Testis (tissue), 2 donors: ENCODE measurements at regions not wholly inside any gene's neighbourhood (a gene's known extent, or its start where the extent isn't known, plus 50 kb on each side); places are given as distances from the start of the nearest gene placed in this dataset.
"Not testable (repeated sequence)": the region's sequence is repeated elsewhere in the genome, so short reads cannot be mapped to it uniquely, and the experiment has no call there.

ENCODE experiments used
- DNase-seq: peaks from one replicate; pipeline ENCODE4 v3.0.0-alpha.2; 2019
- H3K27ac ChIP-seq, 2 donors: fragments of 200-600 bp; sonication (generic); one replicate each; pipeline ENCODE4 v1.5.1; 2019
- H3K27me3 ChIP-seq: fragments of 200-600 bp; sonication (generic); one replicate; pipeline ENCODE4 v1.5.1; 2019
- H3K36me3 ChIP-seq: fragments of 200-600 bp; sonication (generic); one replicate; pipeline ENCODE4 v1.5.1; 2017; ENCODE audit warnings: low read depth; ENCODE audit errors: missing control alignments
- H3K4me1 ChIP-seq: fragments of 200-600 bp; sonication (generic); one replicate; pipeline ENCODE4 v1.5.1; 2019
- H3K4me3 ChIP-seq, 2 donors: fragments of 200-600 bp; sonication (generic); one replicate each; pipeline ENCODE4 v1.5.1; 2017 to 2019
- H3K9me3 ChIP-seq: fragments of 200-600 bp; sonication (generic); one replicate; pipeline ENCODE4 v1.5.1; 2017
- POLR2A ChIP-seq: fragments of 450-650 bp; IDR thresholded peaks from one replicate; pipeline ENCODE4 v1.6.1; 2017; ENCODE audit warnings: antibody characterized with exemption, mild to moderate bottlenecking, moderate library complexity
- WGBS, 2 donors: methylation state at CpG; one replicate each; pipeline ENCODE4 v1.1.5; 2018; 5-methylcytosine and 5-hydroxymethylcytosine counted together
- intact Hi-C: fragments of 100-400 bp; cut with DNase I; formaldehyde crosslinking; loops from one replicate; pipeline ENCODE4 v1.15.1; 2023; ENCODE audit warnings: low total_unique reads
- TF ChIP-seq, protein P1 (sequence below), 3 experiments: fragments of 450-650 bp in 2 of 3; fragments of 200-600 bp in 1 of 3; sonication (generic) in 1 of 3; IDR thresholded peaks; one replicate each; pipeline ENCODE4 v1.5.1; 2016 to 2019; ENCODE audit warnings: antibody characterized with exemption in 3 of 3, mild to moderate bottlenecking in 2 of 3, moderate library complexity in 1 of 3

DNA sequence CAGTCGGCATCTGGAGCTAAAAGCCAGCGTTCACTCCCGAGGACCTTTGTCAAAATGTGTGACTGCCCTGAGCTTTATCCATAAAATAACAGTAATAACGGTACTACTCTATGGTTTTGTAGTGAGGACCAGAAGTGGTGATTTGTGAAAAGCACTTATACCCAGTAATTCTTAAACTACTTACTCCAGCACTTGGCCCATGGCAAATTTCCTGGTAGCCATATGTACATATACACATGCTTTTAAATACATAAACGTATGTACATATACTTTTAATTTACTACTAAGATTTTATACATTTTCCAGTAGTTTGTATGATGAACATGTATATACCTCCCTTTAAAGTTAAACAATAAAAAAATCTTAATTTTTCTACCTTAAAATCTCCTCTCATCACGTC is 163.8 kb upstream of the TMEM132C start:
- no peak for DNase-seq
- intact Hi-C loops: no loop called here
- no peaks in the 10 kb centered on the region for H3K9me3 ChIP-seq
- TF ChIP-seq POLR2A: no peak
- TF ChIP-seq, protein P1, sequence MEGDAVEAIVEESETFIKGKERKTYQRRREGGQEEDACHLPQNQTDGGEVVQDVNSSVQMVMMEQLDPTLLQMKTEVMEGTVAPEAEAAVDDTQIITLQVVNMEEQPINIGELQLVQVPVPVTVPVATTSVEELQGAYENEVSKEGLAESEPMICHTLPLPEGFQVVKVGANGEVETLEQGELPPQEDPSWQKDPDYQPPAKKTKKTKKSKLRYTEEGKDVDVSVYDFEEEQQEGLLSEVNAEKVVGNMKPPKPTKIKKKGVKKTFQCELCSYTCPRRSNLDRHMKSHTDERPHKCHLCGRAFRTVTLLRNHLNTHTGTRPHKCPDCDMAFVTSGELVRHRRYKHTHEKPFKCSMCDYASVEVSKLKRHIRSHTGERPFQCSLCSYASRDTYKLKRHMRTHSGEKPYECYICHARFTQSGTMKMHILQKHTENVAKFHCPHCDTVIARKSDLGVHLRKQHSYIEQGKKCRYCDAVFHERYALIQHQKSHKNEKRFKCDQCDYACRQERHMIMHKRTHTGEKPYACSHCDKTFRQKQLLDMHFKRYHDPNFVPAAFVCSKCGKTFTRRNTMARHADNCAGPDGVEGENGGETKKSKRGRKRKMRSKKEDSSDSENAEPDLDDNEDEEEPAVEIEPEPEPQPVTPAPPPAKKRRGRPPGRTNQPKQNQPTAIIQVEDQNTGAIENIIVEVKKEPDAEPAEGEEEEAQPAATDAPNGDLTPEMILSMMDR (IDR thresholded peaks at IDR 0.05): no peak
- H3K36me3 ChIP-seq: no peaks in the 10 kb centered on the region
- no peak overlapping the region for H3K4me3 ChIP-seq
- no peak overlapping the region for H3K27ac ChIP-seq
- no peaks in the 10 kb centered on the region for H3K4me1 ChIP-seq
- no peaks in the 10 kb centered on the region for H3K27me3 ChIP-seq
- 87 to 88% methylated on average over 6 of the region's 6 CpGs for WGBS, 2 donors

GRCh38 chr12:128109236-128109635 is 157.7 kb upstream of the TMEM132C start:
- Histone ChIP-seq H3K36me3 (no peaks in the 10 kb centered on the region), H3K9me3 (no peaks in the 10 kb centered on the region), H3K27me3 (no peaks in the 10 kb centered on the region), H3K4me3 (no peak overlapping the region), H3K4me1 (no peaks in the 10 kb centered on the region), H3K27ac (no peak overlapping the region)
- intact Hi-C loops: no loop called here
- WGBS, 2 donors: 93 to 94% methylated on average over 10 of the region's 10 CpGs
- TF ChIP-seq, protein P1 (IDR thresholded peaks at IDR 0.05): no peak
- TF ChIP-seq POLR2A: no peak
- DNase-seq: no peak

DNA sequence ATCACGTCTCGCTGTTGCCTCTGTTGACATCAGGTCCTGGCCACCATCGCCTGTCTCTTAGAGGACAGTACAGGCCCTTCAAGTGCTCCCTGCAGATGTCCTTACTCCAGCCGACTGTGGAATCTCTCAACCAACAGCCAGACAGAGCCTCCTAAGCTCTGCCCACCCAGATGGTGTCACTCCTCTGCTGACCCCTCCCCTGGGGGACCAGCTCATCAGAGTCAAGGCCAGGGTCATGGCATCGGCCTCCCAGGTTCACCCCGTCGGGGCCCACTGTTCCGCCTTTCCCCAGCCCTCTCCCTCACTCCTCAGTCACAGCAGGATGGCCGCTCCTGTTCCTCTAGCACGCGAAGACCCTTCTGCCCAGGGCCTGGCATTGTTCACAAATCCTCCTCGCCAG is 157.3 kb upstream of the TMEM132C start:
- H3K36me3 ChIP-seq: no peaks in the 10 kb centered on the region
- WGBS, 2 donors: 81 to 90% methylated on average over 12 of the region's 12 CpGs
- DNase-seq: no peak
- TF ChIP-seq, protein P1 (IDR thresholded peaks at IDR 0.05): no peak
- no peak for TF ChIP-seq POLR2A
- intact Hi-C loops: no loop called here
- H3K9me3 ChIP-seq: no peaks in the 10 kb centered on the region
- no peaks in the 10 kb centered on the region for H3K4me1 ChIP-seq
- H3K4me3 ChIP-seq: no peak overlapping the region
- H3K27me3 ChIP-seq: no peaks in the 10 kb centered on the region
- no peak overlapping the region for H3K27ac ChIP-seq

DNA sequence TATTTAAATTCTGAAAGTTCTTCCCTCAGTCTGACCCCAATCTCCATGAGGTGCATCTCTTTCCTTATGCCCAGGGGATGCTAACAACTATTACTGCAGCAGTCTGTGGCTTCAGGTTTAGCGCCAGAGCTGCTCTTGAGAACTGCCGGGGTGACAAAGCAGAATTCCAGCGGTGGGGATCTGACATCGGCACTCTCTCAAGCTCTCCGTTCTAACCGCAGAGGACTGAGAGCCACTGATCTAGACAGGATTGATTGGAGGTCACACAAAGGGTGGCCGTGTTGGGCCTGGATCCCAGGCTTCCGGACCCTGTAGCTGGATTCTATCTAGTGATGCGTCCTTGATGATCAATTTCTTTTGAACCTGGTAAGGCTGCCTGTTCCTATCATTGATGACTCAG is 155.6 kb upstream of the TMEM132C start:
- H3K36me3 ChIP-seq: no peaks in the 10 kb centered on the region
- no peak for DNase-seq
- H3K27ac ChIP-seq: no peak overlapping the region
- TF ChIP-seq POLR2A: no peak
- TF ChIP-seq, protein P1 (IDR thresholded peaks at IDR 0.05): no peak
- intact Hi-C loops: no loop called here
- H3K27me3 ChIP-seq: no peaks in the 10 kb centered on the region
- no peaks in the 10 kb centered on the region for H3K9me3 ChIP-seq
- H3K4me1 ChIP-seq: no peaks in the 10 kb centered on the region
- H3K4me3 ChIP-seq: no peak overlapping the region
- WGBS, 2 donors: 89 to 93% methylated on average over 8 to 9 of the region's 9 CpGs

GRCh38 chr12:128111951-128112350 is 155.0 kb upstream of the TMEM132C start:
- Histone ChIP-seq H3K27me3 (no peaks in the 10 kb centered on the region), H3K27ac (no peak overlapping the region), H3K9me3 (no peaks in the 10 kb centered on the region), H3K36me3 (no peaks in the 10 kb centered on the region), H3K4me1 (no peaks in the 10 kb centered on the region), H3K4me3 (no peak overlapping the region)
- TF ChIP-seq POLR2A: no peak
- WGBS, 2 donors: 64 to 79% methylated on average over 5 of the region's 5 CpGs
- no peak for DNase-seq
- intact Hi-C loops: no loop called here

DNA sequence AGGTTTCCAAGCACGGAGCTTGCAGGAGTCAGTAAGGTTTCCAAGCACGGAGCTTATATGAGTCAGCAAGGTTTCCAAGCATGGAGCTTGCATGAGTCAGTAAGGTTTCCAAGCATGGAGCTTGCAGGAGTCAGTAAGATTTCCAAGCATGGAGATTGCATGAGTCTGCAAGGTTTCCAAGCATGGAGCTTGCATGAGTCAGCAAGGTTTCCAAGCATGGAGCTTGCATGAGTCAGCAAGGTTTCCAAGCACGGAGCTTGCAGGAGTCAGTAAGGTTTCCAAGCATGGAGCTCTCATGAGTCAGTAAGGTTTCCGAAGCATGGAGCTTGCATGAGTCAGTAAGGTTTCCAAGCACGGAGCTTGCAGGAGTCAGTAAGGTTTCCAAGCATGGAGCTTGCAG is 153.7 kb upstream of the TMEM132C start:
- H3K36me3 ChIP-seq, H3K9me3 ChIP-seq, DNase-seq, H3K4me3 ChIP-seq, H3K4me1 ChIP-seq, H3K27me3 ChIP-seq, H3K27ac ChIP-seq, intact Hi-C loops: not testable (repeated sequence)
- 69 to 76% methylated on average over 5 of the region's 5 CpGs for WGBS, 2 donors
